Mucosa of rectum (tissue), 2 donors: ENCODE measurements at regions not wholly inside any gene's neighbourhood (a gene's known extent, or its start where the extent isn't known, plus 50 kb on each side); places are given as distances from the start of the nearest gene placed in this dataset.

Experiments
- H3K27ac ChIP-seq, 2 donors: one replicate each; pipeline ENCODE4 v1.7.0; 2013; ENCODE audit warnings: inconsistent platforms in 2 of 2, low read depth in 2 of 2, low read length in 2 of 2
- H3K27me3 ChIP-seq, 2 donors: one replicate each; pipeline ENCODE4 v1.7.0; 2013; ENCODE audit warnings: low read length in 2 of 2; ENCODE audit not compliant: control insufficient read depth in 2 of 2, insufficient read depth in 2 of 2
- H3K36me3 ChIP-seq, 2 donors: one replicate each; pipeline ENCODE4 v1.7.0; 2013; ENCODE audit warnings: low read length in 2 of 2; ENCODE audit not compliant: control insufficient read depth in 2 of 2, insufficient read depth in 2 of 2
- H3K4me1 ChIP-seq, 2 donors: one replicate each; pipeline ENCODE4 v1.7.0; 2013; ENCODE audit warnings: low read length in 2 of 2, mild to moderate bottlenecking in 1 of 2; ENCODE audit not compliant: control insufficient read depth in 2 of 2, insufficient read depth in 2 of 2
- H3K4me3 ChIP-seq, 2 donors: one replicate each; pipeline ENCODE4 v1.7.0; 2013; ENCODE audit warnings: low read length in 2 of 2
- H3K9ac ChIP-seq, 2 donors: one replicate each; pipeline ENCODE4 v1.7.0; 2013; ENCODE audit warnings: low read length in 2 of 2, low read depth in 1 of 2, mild to moderate bottlenecking in 1 of 2
- H3K9me3 ChIP-seq, 2 donors: one replicate each; pipeline ENCODE4 v1.7.0; 2013; ENCODE audit warnings: low read length in 2 of 2; ENCODE audit not compliant: control insufficient read depth in 2 of 2
- donor health status: healthy.
- donor health status: Normal muscosa, but diverticular disease.

DNA sequence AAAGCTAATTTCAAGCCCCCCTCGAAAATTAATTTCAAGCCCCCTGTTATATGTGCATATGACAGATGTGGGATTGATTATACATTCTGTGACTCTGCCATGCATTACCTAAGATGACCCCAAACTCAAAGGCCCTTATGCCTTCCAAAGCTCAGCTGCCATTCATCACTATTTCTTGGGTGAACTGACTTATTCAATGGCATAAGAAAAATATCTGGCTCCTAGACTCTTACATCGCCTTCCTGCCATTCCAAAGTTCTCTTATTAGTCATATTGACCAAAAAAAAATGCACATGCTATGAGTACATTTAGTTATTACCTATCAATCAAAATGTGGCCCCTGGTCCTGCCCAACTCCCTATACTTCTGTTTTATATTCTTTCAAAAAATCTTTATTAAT, 291.8 kb upstream of the CHAC2 start:
- Histone ChIP-seq H3K27me3 (no peaks in the 10 kb centered on the region), H3K9ac (no peak overlapping the region), H3K4me1 (no peaks in the 10 kb centered on the region), H3K4me3 (no peak overlapping the region), H3K27ac (no peak overlapping the region), H3K36me3 (no peaks in the 10 kb centered on the region), H3K9me3 (no peaks in the 10 kb centered on the region)

DNA sequence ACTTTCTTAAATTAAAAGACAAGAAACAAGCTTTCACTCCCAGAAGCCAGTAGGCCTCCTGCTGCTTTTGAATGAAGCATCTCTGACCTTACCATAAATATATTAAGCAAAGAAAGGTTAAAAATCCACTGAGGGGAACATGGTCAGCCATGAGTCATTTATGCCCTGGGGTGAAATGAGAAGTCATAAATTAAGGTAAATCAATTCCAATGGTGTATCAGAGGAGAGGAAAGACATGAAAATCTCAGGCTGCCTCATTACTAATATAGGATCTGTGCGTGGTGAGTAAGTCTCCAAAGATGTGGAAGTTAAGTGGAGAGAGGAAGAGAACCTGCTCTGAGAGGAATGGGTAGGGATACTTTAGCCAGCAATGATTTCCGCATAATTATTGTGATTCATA, 292.3 kb upstream of the CHAC2 start:
- Histone ChIP-seq H3K9me3 (no peaks in the 10 kb centered on the region), H3K4me3 (no peak overlapping the region), H3K27me3 (no peaks in the 10 kb centered on the region), H3K9ac (no peak overlapping the region), H3K4me1 (no peaks in the 10 kb centered on the region), H3K27ac (no peak overlapping the region), H3K36me3 (no peaks in the 10 kb centered on the region)

DNA sequence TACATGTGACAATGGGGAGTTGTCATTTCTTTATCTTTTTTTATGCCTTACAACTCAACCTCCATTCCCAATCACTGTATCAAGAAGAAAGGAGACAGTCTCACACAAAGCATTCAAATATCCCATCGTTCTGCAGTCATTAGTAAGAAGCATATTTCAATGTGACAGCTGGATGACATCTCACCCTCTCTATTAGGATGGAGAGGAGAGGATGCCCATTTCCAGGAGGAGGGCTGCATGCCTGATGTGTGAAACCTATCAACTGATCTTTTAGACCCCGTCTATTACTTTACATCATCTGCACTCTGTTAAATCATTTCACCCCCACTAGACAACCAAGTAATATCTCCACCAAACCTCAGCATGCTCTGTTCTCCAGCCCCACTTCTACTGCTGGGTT, 292.7 kb upstream of the CHAC2 start:
- Histone ChIP-seq H3K4me3 (no peak overlapping the region), H3K36me3 (no peaks in the 10 kb centered on the region), H3K9me3 (no peaks in the 10 kb centered on the region), H3K27me3 (no peaks in the 10 kb centered on the region), H3K9ac (no peak overlapping the region), H3K27ac (no peak overlapping the region), H3K4me1 (no peaks in the 10 kb centered on the region)

DNA sequence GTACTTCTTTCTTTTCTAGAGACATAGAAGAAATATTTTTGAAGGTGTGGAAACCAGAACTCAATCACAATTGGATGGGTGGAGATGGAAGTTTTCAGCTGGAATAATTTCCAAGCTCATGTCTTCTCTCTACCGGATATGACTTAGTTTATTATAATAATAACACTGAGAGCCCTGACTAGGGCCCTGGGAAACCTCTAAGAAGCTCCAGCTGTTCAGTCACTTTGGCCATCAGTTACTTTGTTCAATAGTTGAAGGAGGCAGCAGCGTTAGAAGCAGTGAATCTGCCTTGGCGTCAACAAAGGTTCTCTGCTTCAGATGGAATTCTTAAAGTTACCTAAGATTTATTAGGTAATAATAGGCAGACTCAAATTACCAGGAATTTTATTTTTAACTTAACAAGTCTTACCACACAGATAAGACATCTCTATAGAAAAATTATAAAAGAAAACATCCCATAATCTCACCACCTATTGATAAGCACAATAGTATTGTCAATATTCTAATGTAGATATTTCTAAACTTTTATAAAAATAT, 293.8 kb upstream of the CHAC2 start:
- Histone ChIP-seq H3K27ac (no peak overlapping the region), H3K36me3 (no peaks in the 10 kb centered on the region), H3K4me3 (no peak overlapping the region), H3K4me1 (no peaks in the 10 kb centered on the region), H3K9ac (no peak overlapping the region), H3K27me3 (no peaks in the 10 kb centered on the region), H3K9me3 (no peaks in the 10 kb centered on the region)

DNA sequence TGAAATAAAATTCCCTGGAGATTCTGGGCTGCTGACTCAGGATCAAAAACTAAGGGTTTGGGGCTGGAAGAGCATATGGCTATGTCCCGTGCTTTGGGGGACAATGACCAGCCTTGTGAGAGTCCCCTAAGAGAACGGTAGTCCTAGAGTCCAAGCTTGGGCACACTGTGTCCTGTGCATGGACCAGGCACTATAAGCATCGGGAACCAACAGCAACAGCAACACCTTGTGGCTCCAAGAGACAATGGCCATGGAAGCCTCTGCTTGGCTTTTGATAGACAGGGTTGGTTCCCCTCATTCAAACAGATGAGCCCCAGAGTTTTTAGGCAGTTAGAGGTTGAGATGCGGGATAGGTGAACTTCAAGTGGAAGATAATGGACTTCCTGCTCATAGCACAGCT, 294.4 kb upstream of the CHAC2 start:
- Histone ChIP-seq H3K9ac (no peak overlapping the region), H3K27ac (no peak overlapping the region), H3K4me1 (no peaks in the 10 kb centered on the region), H3K9me3 (no peaks in the 10 kb centered on the region), H3K36me3 (no peaks in the 10 kb centered on the region), H3K4me3 (no peak overlapping the region), H3K27me3 (no peaks in the 10 kb centered on the region)

DNA sequence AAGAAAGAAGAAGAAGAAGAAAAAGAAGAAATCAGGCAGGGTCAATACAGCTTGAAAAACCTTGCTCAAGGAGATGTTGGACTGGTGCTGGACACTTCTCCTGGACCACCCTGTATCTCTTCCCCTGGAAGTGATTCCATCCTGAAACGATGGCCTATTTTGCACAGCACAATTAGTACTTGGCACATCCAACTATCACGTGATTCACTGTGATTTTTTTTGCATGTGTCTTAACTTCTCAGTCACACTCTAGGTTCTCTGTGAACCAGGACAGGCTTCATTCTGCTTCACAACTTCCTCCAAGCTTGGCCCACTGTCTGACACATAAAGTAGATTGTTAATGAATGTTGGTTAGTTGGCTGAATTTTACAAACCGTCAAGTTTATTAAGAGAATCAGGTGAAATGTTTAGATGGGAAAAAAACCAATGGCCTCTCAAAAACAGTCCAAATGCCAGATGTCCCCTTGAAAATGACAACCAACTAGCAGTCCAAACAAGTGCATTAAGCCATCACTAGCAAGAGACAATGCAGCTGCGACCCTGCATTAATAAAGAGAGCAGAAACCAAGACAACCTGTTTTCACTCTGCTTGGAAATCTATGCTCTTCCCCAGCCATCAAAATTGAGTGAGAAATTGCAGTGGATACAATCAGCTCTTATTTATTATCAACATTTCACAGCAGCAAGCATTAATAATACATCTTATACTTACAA, 300.0 kb upstream of the CHAC2 start:
- Histone ChIP-seq H3K9ac (no peak overlapping the region), H3K36me3 (no peaks in the 10 kb centered on the region), H3K9me3 (no peaks in the 10 kb centered on the region), H3K4me3 (no peak overlapping the region), H3K27ac (no peak overlapping the region), H3K4me1 (no peaks in the 10 kb centered on the region), H3K27me3 (no peaks in the 10 kb centered on the region)

DNA sequence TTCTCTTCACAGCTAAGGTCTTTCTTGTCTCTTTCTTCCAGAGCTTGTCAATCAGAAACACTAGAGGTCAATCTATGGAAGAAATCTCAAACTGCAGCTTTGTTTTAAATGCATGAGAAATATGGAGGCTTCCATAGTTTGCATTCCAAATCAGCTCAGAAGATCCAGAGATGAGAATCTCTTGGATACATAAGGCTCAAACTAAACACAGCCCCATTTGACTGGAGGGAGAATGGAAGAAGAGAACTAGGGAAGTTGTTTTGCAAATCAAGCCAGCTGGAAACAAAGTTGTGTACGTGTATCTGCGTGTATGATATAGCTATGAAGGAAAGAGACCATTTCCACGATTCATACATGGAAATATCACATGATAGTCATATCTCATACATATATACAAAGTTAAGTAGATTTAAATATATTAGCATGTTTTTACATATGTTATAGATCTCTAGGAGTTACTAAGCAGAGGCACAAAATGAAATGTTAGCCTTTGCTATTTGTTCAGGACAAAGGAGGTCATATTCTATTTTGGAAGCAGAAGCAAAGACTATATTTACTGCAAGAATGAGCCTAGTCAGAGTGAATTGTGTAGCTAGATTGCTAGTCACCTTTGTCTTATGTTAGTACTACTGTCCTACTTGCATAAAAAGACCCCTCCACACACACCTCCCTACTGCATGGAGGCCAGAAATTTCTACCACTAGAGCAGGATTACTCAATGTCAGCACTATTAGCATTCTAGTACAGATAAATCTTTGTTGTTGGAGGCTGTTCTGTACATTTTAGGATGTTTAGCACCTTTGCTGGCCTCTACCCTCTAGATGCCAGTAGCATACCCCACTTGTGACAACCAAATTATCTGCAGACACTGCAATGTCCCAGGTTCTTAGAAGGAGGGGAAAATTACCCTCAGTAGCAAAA, 303.5 kb upstream of the CHAC2 start:
- Histone ChIP-seq H3K36me3 (no peaks in the 10 kb centered on the region), H3K4me1 (no peaks in the 10 kb centered on the region), H3K27ac (no peak overlapping the region), H3K9ac (no peak overlapping the region), H3K27me3 (no peaks in the 10 kb centered on the region), H3K9me3 (no peaks in the 10 kb centered on the region), H3K4me3 (no peak overlapping the region)

DNA sequence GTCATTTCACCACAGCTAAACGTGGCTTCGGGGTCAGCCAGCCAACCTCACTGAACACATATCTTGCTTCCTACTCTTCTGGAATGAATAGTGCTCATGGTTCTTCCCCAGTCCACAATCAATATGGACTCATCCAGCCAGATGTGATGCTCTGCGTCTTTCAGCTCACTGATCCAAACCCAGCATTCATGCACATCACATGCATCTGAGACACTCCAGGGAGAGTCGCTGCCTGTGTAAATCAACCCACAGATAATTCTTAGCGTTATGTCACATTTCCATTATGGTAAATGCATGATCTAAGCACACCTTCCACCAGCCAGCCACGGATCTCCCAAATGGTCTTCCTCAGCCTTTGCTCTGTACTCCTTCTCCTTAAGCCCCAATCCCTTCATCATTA, 306.7 kb upstream of the CHAC2 start:
- H3K27me3 ChIP-seq: no peaks in the 10 kb centered on the region
- no peaks in the 10 kb centered on the region for H3K4me1 ChIP-seq
- H3K9ac ChIP-seq: no peak overlapping the region
- no peaks in the 10 kb centered on the region for H3K9me3 ChIP-seq
- H3K4me3 ChIP-seq: no peak overlapping the region
- no peak overlapping the region for H3K27ac ChIP-seq
- H3K36me3 ChIP-seq: no peaks in the 10 kb centered on the region

DNA sequence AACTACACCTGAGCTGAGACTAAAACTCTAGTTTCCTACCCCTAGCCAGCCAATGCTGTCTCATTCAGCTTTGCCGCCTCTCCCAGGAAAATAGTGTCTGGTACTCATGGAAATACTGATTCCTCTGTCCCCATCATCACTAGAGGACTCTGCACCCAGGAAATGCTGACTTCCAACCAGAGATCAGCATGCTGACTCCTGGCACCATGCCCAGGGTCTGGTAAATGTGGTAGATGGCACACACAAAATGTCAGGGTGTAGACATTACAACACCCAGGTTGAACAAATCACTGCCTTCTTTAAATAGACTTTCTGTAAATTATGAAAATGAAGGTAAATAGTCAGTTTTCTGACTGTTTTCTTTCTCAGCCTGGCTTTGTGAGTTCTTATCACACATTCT, 307.3 kb upstream of the CHAC2 start:
- Histone ChIP-seq H3K36me3 (no peaks in the 10 kb centered on the region), H3K9ac (no peak overlapping the region), H3K27me3 (no peaks in the 10 kb centered on the region), H3K4me1 (no peaks in the 10 kb centered on the region), H3K27ac (no peak overlapping the region), H3K4me3 (no peak overlapping the region), H3K9me3 (no peaks in the 10 kb centered on the region)

DNA sequence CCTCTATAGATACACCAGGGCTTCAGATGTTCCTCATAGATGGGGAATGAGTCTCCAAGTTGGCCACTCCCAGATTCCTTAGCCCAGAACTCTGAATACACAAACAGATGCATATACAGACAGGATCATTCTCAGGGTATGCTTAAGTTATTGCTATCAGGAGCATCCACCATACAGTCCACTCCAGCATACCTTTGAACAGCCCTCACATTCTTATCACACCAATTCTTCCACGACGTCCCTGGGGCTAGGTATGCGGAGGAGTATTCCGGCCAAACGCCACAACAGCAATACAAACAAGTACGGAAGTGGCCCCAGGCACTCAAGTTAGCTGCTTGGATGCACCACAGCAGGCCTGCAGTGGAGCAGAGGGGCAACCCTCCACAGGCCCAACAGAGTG, 312.5 kb upstream of the CHAC2 start:
- H3K36me3 ChIP-seq: no peaks in the 10 kb centered on the region
- no peak overlapping the region for H3K9ac ChIP-seq
- H3K4me3 ChIP-seq: no peak overlapping the region
- peaks cover 2 to 6% of the 10 kb centered on the region in 2 donors for H3K4me1 ChIP-seq
- H3K27ac ChIP-seq: no peak overlapping the region
- no peaks in the 10 kb centered on the region for H3K27me3 ChIP-seq
- no peaks in the 10 kb centered on the region for H3K9me3 ChIP-seq
